ENCODE measurements at regions not wholly inside any gene's neighbourhood (a gene's known extent, or its start where the extent isn't known, plus 50 kb on each side); places are given as distances from the start of the nearest gene placed in this dataset.
"Not testable (repeated sequence)": the region's sequence is repeated elsewhere in the genome, so short reads cannot be mapped to it uniquely, and the experiment has no call there.

GRCh38 chr14:101627915-101628262 is 66.6 kb downstream of the DIO3 start:
- Histone ChIP-seq H3K27me3 (replicated peaks; ENCODE audit: control insufficient read depth, insufficient read depth, low read length) (no peaks in the 10 kb centered on the region; the same call in none of the 2 replicates), H3K36me3 (ENCODE audit: control insufficient read depth, insufficient read depth, low read length) (no peaks in the 10 kb centered on the region), H3K4me3 (replicated peaks; ENCODE audit: low read depth, low read length) (no peak overlapping the region)
- no peak for TF ChIP-seq CTCF (IDR thresholded peaks at IDR 0.05; ENCODE audit: insufficient read depth, low read length, poor library complexity, severe bottlenecking)
- DNase-seq (ENCODE audit: extremely low read depth, insufficient read length), result no peak

- peak; percentile 75 for DNase-seq (ENCODE audit: extremely low read depth, insufficient read length)
- Histone ChIP-seq H3K36me3 (ENCODE audit: control insufficient read depth, insufficient read depth, low read length) (no peaks in the 10 kb centered on the region), H3K27me3 (replicated peaks; ENCODE audit: control insufficient read depth, insufficient read depth, low read length) (no peaks in the 10 kb centered on the region; the same call in 1 of the 2 replicates), H3K4me3 (replicated peaks; ENCODE audit: low read depth, low read length) (no peak overlapping the region)
- TF ChIP-seq CTCF (IDR thresholded peaks at IDR 0.05; ENCODE audit: insufficient read depth, low read length, poor library complexity, severe bottlenecking), result peak; percentile 79
These were observed 67.2 kb downstream of the DIO3 start for GRCh38 chr14:101628471-101628966.

GRCh38 chr14:101628975-101629374 is 67.7 kb downstream of the DIO3 start:
- TF ChIP-seq CTCF (IDR thresholded peaks at IDR 0.05; ENCODE audit: insufficient read depth, low read length, poor library complexity, severe bottlenecking), result no peak
- Histone ChIP-seq H3K27me3 (replicated peaks; ENCODE audit: control insufficient read depth, insufficient read depth, low read length) (no peaks in the 10 kb centered on the region; the same call in 1 of the 2 replicates), H3K36me3 (ENCODE audit: control insufficient read depth, insufficient read depth, low read length) (no peaks in the 10 kb centered on the region), H3K4me3 (replicated peaks; ENCODE audit: low read depth, low read length) (no peak overlapping the region)
- DNase-seq (ENCODE audit: extremely low read depth, insufficient read length), result no peak

GRCh38 chr14:101630056-101630965 is 69.0 kb downstream of the DIO3 start:
- no peaks in the 10 kb centered on the region; the same call in 1 of the 2 replicates for H3K27me3 ChIP-seq (replicated peaks; ENCODE audit: control insufficient read depth, insufficient read depth, low read length)
- TF ChIP-seq CTCF (IDR thresholded peaks at IDR 0.05; ENCODE audit: insufficient read depth, low read length, poor library complexity, severe bottlenecking), result no peak
- no peak for DNase-seq (ENCODE audit: extremely low read depth, insufficient read length)
- H3K4me3 ChIP-seq (replicated peaks; ENCODE audit: low read depth, low read length), result no peak overlapping the region
- no peaks in the 10 kb centered on the region for H3K36me3 ChIP-seq (ENCODE audit: control insufficient read depth, insufficient read depth, low read length)

GRCh38 chr14:101631199-101631598 is 69.9 kb downstream of the DIO3 start:
- DNase-seq (ENCODE audit: extremely low read depth, insufficient read length), result no peak
- no peak for TF ChIP-seq CTCF (IDR thresholded peaks at IDR 0.05; ENCODE audit: insufficient read depth, low read length, poor library complexity, severe bottlenecking)
- Histone ChIP-seq H3K4me3 (replicated peaks; ENCODE audit: low read depth, low read length) (no peak overlapping the region), H3K27me3 (replicated peaks; ENCODE audit: control insufficient read depth, insufficient read depth, low read length) (no peaks in the 10 kb centered on the region; the same call in 1 of the 2 replicates), H3K36me3 (ENCODE audit: control insufficient read depth, insufficient read depth, low read length) (no peaks in the 10 kb centered on the region)

- H3K36me3 ChIP-seq (ENCODE audit: control insufficient read depth, insufficient read depth, low read length); DNase-seq (ENCODE audit: extremely low read depth, insufficient read length); H3K27me3 ChIP-seq (replicated peaks; ENCODE audit: control insufficient read depth, insufficient read depth, low read length); H3K4me3 ChIP-seq (replicated peaks; ENCODE audit: low read depth, low read length): not testable (repeated sequence)
These were observed 70.7 kb downstream of the DIO3 start for GRCh38 chr14:101631970-101632369.
